ENCODE measurements at regions not wholly inside any gene's neighbourhood (a gene's known extent, or its start where the extent isn't known, plus 50 kb on each side); places are given as distances from the start of the nearest gene placed in this dataset.

DNA sequence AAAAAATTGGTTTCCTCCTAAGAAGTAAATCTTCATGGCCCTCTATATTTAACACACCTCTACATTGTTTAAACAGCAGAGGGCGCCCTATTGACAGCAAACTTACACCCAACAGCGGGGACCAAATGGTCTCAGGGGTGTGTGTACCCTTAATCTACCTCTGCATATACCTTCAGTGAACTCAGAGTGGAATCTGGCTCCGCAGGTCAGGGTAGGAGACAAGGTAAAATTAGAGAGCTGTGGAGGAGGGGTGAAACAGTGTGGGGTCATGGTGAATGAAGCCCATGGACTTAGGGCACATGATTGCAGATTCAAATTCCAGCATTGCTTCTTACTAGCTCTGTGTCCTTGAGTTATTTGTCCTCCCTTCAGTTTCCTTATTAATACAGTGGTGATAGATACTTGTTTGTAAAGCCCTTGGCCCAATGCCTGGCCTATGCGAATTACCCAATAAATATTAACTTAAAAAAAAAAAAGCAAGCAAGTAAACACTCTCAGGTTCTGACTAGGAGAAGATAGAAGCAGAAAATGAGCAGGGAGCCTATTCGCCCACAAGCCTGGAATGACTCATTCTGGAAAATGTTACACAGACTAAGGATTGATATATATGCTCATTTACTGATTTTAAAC lies 122.9 kb downstream of the CAVIN4 start:
- no peak overlapping the region for H3K27ac ChIP-seq (ENCODE audit: low read depth, low read length)
- H3K9ac ChIP-seq (ENCODE audit: low read depth, low read length), result no peak overlapping the region
- no peaks in the 10 kb centered on the region for H3K27me3 ChIP-seq (ENCODE audit: control insufficient read depth, insufficient read depth, low read length)
- H3K4me1 ChIP-seq (ENCODE audit: control insufficient read depth, insufficient read depth, low read length), result peaks cover 5% of the 10 kb centered on the region
- H3K4me3 ChIP-seq (ENCODE audit: low read depth, low read length), result no peak overlapping the region
- no peaks in the 10 kb centered on the region for H3K9me3 ChIP-seq (ENCODE audit: control insufficient read depth, insufficient read depth, low read length)
- H3K36me3 ChIP-seq (ENCODE audit: control insufficient read depth, insufficient read depth, low read length), result no peaks in the 10 kb centered on the region

DNA sequence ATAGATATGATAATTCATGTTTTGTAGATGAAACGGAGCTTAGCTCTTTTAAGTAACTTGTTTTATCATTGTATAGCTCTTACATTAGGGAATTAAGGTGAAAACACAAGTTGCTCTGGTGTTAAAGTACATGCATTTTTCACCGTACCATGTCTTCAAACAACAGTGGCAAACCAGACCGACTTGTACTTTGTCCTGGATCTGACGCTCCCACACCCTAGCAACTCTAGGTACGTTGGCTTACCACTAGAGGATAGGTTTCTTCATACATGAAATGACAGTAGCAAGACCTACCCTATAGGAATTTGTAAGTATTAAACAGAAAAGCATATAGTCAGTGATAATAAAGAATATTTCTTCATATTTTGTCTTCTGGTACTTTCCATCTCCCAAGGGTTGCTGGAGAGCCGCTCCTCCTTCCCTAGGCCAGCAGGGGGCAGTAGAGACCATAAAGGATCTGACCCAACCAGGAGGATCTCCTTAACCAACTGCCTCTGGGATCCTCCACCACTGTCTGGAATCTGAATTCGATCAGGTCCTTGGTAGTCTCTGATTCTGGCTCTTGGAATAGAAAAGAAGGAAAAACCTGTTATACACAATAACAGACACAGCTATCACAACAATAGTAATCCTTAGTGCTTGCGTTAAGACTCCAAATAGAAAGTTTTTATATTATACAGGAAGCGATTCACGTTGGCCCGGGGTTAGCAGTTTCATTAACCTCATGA lies 136.7 kb downstream of the CAVIN4 start:
- Histone ChIP-seq H3K9ac (ENCODE audit: low read depth, low read length) (no peak overlapping the region), H3K9me3 (ENCODE audit: control insufficient read depth, insufficient read depth, low read length) (peaks cover 24% of the 10 kb centered on the region), H3K27ac (ENCODE audit: low read depth, low read length) (no peak overlapping the region), H3K36me3 (ENCODE audit: control insufficient read depth, insufficient read depth, low read length) (no peaks in the 10 kb centered on the region), H3K27me3 (ENCODE audit: control insufficient read depth, insufficient read depth, low read length) (no peaks in the 10 kb centered on the region), H3K4me3 (ENCODE audit: low read depth, low read length) (no peak overlapping the region), H3K4me1 (ENCODE audit: control insufficient read depth, insufficient read depth, low read length) (no peaks in the 10 kb centered on the region)

DNA sequence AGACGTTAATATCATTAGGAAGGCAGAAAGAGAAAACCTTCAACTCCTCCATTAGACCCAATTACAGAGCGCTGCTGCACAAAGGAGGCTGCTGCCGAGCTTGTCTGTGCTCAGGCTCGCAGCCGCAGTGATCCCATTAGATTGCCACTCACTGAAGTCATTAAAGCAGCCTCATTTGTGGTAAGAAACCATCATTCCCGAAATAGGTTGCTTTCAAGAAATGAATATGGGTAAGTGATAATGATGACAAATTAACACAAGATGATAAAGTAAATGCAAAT lies 137.2 kb downstream of the CAVIN4 start:
- no peak overlapping the region for H3K9ac ChIP-seq (ENCODE audit: low read depth, low read length)

DNA sequence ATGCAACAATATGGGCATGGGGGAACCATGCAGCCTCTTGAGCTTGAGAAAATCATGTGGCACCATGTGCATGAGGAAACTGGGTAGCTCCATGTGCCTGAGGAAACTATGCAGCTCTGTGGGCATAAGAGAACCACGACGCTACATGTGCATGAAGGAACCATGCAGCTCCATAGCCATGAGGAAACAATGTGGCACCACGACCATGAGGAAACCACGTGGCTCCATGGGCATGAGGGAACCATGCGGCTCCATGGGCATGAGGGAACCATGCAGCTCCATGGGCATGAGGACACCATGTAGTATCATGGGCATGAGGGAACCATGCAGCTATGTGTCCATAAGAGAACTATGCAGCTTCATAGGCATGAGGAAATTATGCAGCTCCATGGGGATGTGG lies 140.8 kb downstream of the CAVIN4 start:
- Histone ChIP-seq H3K4me3 (ENCODE audit: low read depth, low read length) (no peak overlapping the region), H3K9ac (ENCODE audit: low read depth, low read length) (no peak overlapping the region), H3K27ac (ENCODE audit: low read depth, low read length) (no peak overlapping the region), H3K4me1 (ENCODE audit: control insufficient read depth, insufficient read depth, low read length) (no peaks in the 10 kb centered on the region), H3K9me3 (ENCODE audit: control insufficient read depth, insufficient read depth, low read length) (no peaks in the 10 kb centered on the region), H3K36me3 (ENCODE audit: control insufficient read depth, insufficient read depth, low read length) (no peaks in the 10 kb centered on the region), H3K27me3 (ENCODE audit: control insufficient read depth, insufficient read depth, low read length) (no peaks in the 10 kb centered on the region)

More for the DNA sequence above, 137.2 kb downstream of the CAVIN4 start:
- Histone ChIP-seq H3K27ac (ENCODE audit: low read depth, low read length) (no peak overlapping the region), H3K4me3 (ENCODE audit: low read depth, low read length) (no peak overlapping the region), H3K27me3 (ENCODE audit: control insufficient read depth, insufficient read depth, low read length) (no peaks in the 10 kb centered on the region), H3K9me3 (ENCODE audit: control insufficient read depth, insufficient read depth, low read length) (peaks cover 22% of the 10 kb centered on the region), H3K4me1 (ENCODE audit: control insufficient read depth, insufficient read depth, low read length) (no peaks in the 10 kb centered on the region), H3K36me3 (ENCODE audit: control insufficient read depth, insufficient read depth, low read length) (no peaks in the 10 kb centered on the region)

DNA sequence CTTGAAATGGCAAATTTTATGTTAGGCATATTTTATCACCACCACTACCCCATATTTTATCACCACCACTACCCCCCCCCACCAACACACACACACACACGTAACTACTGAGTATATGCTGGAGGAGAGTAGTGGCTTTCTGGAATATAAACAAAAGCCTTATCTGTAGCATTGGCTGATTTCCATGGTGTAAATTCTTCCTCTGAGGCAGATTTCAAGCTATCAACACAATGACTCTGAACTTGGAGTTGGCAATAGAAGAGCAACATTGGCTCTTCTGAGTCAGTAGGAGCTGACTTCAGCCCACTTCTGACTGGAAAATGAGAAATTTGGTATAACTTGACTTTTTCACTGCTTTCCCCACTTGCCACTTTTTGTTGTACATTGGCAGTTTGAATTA lies 143.0 kb downstream of the CAVIN4 start:
- Histone ChIP-seq H3K27me3 (ENCODE audit: control insufficient read depth, insufficient read depth, low read length) (no peaks in the 10 kb centered on the region), H3K36me3 (ENCODE audit: control insufficient read depth, insufficient read depth, low read length) (no peaks in the 10 kb centered on the region), H3K27ac (ENCODE audit: low read depth, low read length) (no peak overlapping the region)

DNA sequence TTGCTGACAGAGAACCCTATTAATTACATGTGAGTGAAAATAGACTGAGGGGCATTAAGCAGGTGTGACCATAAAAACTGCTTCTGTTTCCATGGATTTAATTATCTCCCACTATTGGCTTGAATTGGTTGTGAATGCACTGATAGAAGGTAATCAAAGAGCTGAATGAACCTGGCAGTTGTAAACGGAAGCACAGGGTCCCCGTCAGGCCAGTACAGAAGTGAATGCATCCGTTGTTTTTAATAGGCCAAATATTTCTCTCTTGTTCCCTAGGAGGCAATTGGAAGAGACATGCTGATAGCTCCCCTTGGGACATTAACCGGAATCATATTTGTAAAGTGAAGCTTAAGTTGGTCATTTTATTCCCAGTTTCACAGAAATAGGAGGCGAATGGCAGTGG lies 147.0 kb downstream of the CAVIN4 start:
- Histone ChIP-seq H3K4me3 (ENCODE audit: low read depth, low read length) (no peak overlapping the region), H3K9ac (ENCODE audit: low read depth, low read length) (no peak overlapping the region), H3K9me3 (ENCODE audit: control insufficient read depth, insufficient read depth, low read length) (no peaks in the 10 kb centered on the region), H3K4me1 (ENCODE audit: control insufficient read depth, insufficient read depth, low read length) (peaks cover 3% of the 10 kb centered on the region; the same call in 1 of the 2 replicates), H3K36me3 (ENCODE audit: control insufficient read depth, insufficient read depth, low read length) (no peaks in the 10 kb centered on the region), H3K27me3 (ENCODE audit: control insufficient read depth, insufficient read depth, low read length) (no peaks in the 10 kb centered on the region), H3K27ac (ENCODE audit: low read depth, low read length) (no peak overlapping the region)

More for the DNA sequence above, 143.0 kb downstream of the CAVIN4 start:
- H3K9ac ChIP-seq (ENCODE audit: low read depth, low read length), result no peak overlapping the region
- no peaks in the 10 kb centered on the region for H3K4me1 ChIP-seq (ENCODE audit: control insufficient read depth, insufficient read depth, low read length)
- no peak overlapping the region for H3K4me3 ChIP-seq (ENCODE audit: low read depth, low read length)
- no peaks in the 10 kb centered on the region for H3K9me3 ChIP-seq (ENCODE audit: control insufficient read depth, insufficient read depth, low read length)

- Histone ChIP-seq H3K27ac (ENCODE audit: low read depth, low read length) (no peak overlapping the region), H3K4me1 (ENCODE audit: control insufficient read depth, insufficient read depth, low read length) (peaks cover 8% of the 10 kb centered on the region), H3K9ac (ENCODE audit: low read depth, low read length) (no peak overlapping the region), H3K4me3 (ENCODE audit: low read depth, low read length) (no peak overlapping the region), H3K9me3 (ENCODE audit: control insufficient read depth, insufficient read depth, low read length) (no peaks in the 10 kb centered on the region), H3K36me3 (ENCODE audit: control insufficient read depth, insufficient read depth, low read length) (no peaks in the 10 kb centered on the region), H3K27me3 (ENCODE audit: control insufficient read depth, insufficient read depth, low read length) (no peaks in the 10 kb centered on the region)
These were observed 147.5 kb downstream of the CAVIN4 start for GRCh38 chr9:100725371-100725770.

DNA sequence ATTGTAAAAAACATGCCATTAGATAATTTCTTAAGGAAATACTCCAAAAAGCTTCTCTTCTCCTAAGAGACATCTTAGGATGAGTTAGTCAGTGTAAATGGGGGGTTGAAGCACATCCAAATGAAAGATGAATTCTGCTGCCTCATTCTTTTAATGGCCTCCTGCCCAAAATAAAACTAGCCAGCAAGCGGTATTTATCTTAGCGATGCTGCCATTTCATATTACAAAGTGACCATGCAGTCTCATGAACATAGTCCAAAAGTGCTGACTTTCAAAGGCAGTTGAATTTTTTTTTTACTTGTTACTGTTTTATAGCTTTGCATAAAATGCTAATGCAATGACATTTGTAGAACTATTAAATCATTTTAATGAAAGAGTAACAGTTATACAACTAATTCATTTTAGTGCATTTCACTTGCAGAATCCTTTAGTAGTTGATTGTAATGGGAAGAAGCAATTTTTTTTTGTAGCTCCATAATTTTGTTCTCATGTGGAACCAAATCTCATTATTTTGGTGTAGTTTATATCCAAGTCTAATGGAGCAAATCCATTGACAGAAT lies 151.5 kb downstream of the CAVIN4 start:
- Histone ChIP-seq H3K9me3 (ENCODE audit: control insufficient read depth, insufficient read depth, low read length) (no peaks in the 10 kb centered on the region), H3K4me3 (ENCODE audit: low read depth, low read length) (no peak overlapping the region), H3K9ac (ENCODE audit: low read depth, low read length) (no peak overlapping the region), H3K36me3 (ENCODE audit: control insufficient read depth, insufficient read depth, low read length) (no peaks in the 10 kb centered on the region), H3K4me1 (ENCODE audit: control insufficient read depth, insufficient read depth, low read length) (peaks cover 8% of the 10 kb centered on the region), H3K27me3 (ENCODE audit: control insufficient read depth, insufficient read depth, low read length) (no peaks in the 10 kb centered on the region), H3K27ac (ENCODE audit: low read depth, low read length) (no peak overlapping the region)

- Histone ChIP-seq H3K9me3 (ENCODE audit: control insufficient read depth, insufficient read depth, low read length) (no peaks in the 10 kb centered on the region), H3K27me3 (ENCODE audit: control insufficient read depth, insufficient read depth, low read length) (no peaks in the 10 kb centered on the region), H3K36me3 (ENCODE audit: control insufficient read depth, insufficient read depth, low read length) (no peaks in the 10 kb centered on the region), H3K4me3 (ENCODE audit: low read depth, low read length) (no peak overlapping the region), H3K27ac (ENCODE audit: low read depth, low read length) (no peak overlapping the region), H3K9ac (ENCODE audit: low read depth, low read length) (no peak overlapping the region), H3K4me1 (ENCODE audit: control insufficient read depth, insufficient read depth, low read length) (peaks cover 8% of the 10 kb centered on the region)
These were observed 152.2 kb downstream of the CAVIN4 start for GRCh38 chr9:100730086-100730485.

DNA sequence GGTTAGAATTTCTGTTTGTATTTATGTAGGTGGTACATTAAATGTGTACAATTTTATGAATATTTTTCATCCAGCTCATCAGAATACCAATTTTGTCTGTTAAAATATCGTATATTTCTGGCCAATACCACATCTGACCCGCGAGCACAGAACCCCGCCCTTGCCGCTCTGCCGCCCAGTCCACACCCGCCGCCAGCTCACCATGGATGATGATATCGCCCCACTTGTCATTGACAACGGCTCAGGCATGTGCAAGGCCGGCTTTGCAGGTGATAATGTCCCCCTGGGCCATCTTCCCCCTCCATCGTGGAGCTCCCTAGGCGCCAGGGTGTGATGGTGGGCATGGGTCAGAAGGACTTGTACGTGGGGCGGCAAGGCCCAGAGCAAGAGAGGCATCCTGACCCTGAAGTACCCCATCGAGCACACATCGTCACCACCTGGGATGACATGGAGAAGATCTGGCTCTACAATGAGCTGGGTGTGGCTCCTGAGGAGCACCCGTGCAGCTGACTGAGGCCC lies 153.2 kb downstream of the CAVIN4 start:
- H3K27ac ChIP-seq (ENCODE audit: low read depth, low read length), result no peak overlapping the region
- peaks cover 8% of the 10 kb centered on the region for H3K4me1 ChIP-seq (ENCODE audit: control insufficient read depth, insufficient read depth, low read length)
- no peaks in the 10 kb centered on the region for H3K36me3 ChIP-seq (ENCODE audit: control insufficient read depth, insufficient read depth, low read length)
- H3K9ac ChIP-seq (ENCODE audit: low read depth, low read length), result no peak overlapping the region
- H3K27me3 ChIP-seq (ENCODE audit: control insufficient read depth, insufficient read depth, low read length), result no peaks in the 10 kb centered on the region
- no peaks in the 10 kb centered on the region for H3K9me3 ChIP-seq (ENCODE audit: control insufficient read depth, insufficient read depth, low read length)
- H3K4me3 ChIP-seq (ENCODE audit: low read depth, low read length), result no peak overlapping the region

DNA sequence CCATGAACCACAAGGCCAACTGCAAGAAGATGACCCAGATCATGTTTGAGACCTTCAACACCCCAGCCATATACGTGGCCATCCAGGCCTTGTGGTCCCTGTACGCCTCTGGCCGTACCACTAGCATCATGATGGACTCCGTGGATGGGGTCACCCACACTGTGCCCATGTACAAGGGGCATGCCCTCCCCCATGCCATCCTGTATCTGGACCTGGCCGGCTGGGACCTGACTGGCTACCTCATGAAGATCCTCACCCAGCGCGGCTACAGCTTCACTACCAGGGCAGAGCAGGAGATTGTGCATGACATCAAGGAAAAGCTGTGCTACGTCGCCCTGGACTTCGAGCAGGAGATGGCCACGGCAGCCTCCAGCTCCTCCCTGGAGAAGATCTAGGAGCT lies 153.7 kb downstream of the CAVIN4 start:
- H3K27ac ChIP-seq (ENCODE audit: low read depth, low read length), result no peak overlapping the region
- H3K9me3 ChIP-seq (ENCODE audit: control insufficient read depth, insufficient read depth, low read length), result no peaks in the 10 kb centered on the region
- H3K4me1 ChIP-seq (ENCODE audit: control insufficient read depth, insufficient read depth, low read length), result peaks cover 8% of the 10 kb centered on the region
- no peaks in the 10 kb centered on the region for H3K27me3 ChIP-seq (ENCODE audit: control insufficient read depth, insufficient read depth, low read length)
- H3K4me3 ChIP-seq (ENCODE audit: low read depth, low read length), result no peak overlapping the region
- no peaks in the 10 kb centered on the region for H3K36me3 ChIP-seq (ENCODE audit: control insufficient read depth, insufficient read depth, low read length)
- H3K9ac ChIP-seq (ENCODE audit: low read depth, low read length), result no peak overlapping the region

All from HUES48 (cell line).